HG02884 (cell line): ENCODE measurements at regions not wholly inside any gene's neighbourhood (a gene's known extent, or its start where the extent isn't known, plus 50 kb on each side); places are given as distances from the start of the nearest gene placed in this dataset.
"Not testable (repeated sequence)": the region's sequence is repeated elsewhere in the genome, so short reads cannot be mapped to it uniquely, and the experiment has no call there.

Source experiments
- ATAC-seq: cut with Tn5 transposase; IDR thresholded peaks from one replicate; pipeline ENCODE4 v1.9.1; 2021; ENCODE audit warnings: mild to moderate bottlenecking, moderate library complexity; ENCODE audit not compliant: unreplicated experiment

DNA sequence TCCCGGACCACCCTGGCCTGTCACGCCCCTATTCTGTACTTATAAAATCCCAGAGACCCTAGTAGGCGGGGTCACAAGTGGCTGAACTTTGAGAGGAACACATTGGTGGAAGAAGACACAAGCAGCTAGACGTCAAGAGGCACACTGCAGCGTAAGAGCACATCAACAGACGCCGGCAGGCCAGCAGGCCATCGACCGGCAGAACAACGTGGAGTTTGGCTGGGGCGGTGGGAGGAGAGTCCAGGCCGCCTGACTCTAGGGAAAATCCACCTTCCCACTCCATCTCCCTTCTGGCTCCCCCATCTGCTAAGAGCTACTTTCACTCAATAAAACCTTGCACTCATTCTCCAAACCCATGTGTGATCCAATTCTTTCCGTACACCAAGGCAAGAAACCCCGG lies 601.8 kb upstream of the CDH2 start:
- ATAC-seq: no peak

DNA sequence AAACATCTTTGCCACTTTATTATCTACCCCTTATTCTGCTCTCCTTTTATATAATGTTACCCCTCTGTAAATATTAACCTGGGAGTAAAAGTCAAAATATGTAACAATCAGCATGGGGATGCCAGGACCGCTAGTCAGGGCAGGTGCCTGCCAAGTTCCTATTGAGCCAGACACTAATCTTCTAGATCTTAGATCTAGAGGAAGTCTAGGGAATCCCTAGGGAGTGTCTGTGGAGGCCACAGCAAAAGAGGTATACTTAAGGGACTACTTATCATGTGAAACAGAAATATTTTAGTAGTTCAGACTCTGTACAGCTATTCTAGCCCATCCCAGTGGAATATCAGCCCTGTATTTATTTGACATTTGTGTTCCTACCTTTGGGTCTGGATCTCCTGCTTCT lies 600.8 kb upstream of the CDH2 start:
- ATAC-seq: no peak

DNA sequence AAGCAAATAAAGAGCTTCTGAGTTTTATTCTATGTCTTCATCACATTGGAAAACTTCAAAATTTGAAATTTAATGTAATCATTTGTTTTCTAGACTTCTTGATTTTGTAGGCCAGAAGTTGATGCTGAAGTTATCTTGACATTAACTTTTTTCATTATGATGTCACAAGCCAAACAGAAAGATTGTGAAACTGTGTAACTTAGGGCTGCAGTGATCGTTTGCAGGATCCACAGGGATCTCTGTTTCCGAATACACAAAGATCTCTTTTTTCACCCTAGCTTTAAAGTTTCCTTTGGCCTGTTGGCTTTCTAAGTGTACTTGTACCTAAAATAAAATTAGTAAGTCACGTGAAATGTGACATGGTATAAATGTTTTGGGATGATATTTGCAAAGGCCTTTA lies 594.9 kb upstream of the CDH2 start:
- ATAC-seq: no peak

DNA sequence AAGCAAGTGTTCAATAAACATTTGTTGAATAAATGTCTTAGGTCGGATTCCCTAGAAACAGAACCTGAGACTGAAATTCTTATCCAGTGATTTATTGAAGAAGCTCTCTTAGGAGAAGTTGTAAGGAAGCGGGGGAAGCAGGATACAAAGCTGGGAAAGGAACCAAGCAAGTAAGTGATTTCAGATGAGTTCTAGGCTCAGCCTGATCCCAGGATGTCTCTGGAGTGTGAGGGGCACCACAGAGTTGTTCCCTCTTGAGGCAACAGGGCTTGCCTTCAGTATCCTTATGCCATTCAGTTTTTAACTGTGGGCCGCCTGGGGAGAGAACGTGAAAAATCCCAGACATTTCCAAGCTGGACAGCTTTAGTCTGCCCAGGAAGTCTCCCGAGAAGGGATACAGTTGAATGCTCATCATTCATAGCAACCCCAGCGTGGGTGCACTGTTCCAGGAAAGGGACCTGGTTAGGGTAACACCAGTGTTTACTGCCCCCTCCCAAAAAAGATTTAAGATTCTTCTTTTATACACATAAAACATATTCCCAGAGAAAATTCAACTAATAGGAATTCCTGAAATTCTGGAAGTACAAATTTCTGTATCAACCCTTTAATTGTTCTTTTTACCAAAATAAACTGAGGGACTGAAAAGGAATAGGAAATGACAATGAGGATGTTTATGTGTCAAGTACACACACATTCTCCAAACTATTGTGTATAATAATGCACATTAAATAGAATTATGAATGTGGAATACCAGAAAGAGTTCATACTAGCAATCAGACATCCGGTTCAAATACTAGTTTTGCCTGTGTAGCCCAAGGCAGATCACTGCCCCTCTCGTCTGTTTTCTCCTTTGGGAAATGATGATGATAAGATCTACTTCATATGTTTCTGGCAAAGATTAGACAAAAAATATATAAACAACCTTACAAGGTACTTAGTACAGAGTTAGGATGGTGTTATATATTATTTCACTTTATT lies 592.1 kb upstream of the CDH2 start:
- ATAC-seq: no peak

DNA sequence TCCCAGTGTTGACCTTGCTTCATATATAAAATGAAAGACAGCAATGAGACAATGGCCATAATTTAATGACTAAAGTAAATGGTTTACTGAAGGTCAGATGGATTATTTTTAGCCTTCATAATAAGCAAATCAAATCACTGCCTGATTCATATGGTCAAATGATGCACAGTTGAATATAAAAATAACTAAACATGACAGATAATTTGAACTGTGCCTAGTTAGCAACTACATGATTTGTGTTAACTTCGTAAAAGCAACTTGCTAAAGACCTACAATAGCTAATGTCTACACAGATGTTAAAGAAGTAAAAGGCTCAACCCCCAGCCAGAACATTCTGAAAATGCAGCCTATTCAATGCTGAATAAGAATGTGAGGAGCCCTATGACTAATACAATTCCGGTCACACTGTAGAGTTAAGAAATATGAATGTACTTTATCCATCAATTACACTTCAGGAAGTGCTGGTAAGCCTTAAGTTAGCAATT lies 590.8 kb upstream of the CDH2 start:
- ATAC-seq: no peak

DNA sequence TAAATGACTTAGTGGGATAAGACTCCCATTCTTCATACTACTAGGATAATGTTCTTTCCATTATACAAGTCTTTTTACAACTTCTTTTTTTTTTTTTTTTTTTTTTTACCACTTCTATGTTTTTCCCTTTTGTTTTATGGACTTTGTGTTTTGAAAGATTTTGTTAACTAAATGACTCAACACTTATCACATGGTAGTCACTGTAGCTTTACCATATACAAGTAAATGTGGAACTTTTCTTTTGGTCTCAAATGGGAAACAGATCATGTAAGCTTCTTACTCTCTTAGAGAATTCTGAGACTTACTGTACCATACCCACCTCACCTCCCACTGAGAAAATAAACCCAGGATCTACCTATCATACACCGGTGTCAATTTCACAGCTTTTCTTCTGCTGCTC lies 590.3 kb upstream of the CDH2 start:
- ATAC-seq: no peak

DNA sequence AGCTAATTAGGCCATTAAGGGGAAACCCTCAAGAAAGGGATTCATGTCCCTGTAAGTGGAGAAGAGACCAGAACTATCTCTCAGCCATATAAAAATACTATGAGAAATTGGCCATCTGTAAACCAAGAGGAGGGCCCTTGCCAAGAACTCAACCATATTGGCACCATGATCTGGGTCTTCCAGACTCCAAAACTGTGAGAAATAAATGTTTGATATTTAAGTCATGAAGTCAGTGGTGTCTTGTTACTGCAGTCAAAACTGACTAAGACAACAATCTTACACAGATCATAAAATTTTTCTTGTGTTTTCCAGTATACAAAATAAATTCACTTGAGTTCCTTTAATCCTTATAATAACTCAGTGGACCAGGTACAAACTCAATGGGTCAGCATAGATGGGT lies 589.8 kb upstream of the CDH2 start:
- ATAC-seq: no peak

DNA sequence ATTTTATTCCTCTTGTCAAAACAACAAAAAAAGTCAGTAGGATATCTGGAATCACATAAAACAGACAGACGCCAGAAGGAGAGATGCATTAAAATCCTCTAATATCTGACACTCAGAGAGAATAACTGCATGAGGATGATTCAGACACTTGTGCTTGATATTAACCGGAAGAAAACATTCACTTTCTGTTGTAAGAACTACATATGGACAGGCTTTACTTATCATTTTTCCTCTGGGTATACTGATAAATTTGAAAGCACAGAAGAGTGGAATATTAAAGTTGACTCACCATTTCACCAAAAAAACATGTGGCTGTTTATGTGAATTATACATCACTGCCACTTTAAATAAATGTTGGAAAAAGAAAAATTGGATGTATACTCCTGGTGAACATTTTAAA lies 589.1 kb upstream of the CDH2 start:
- ATAC-seq: no peak

DNA sequence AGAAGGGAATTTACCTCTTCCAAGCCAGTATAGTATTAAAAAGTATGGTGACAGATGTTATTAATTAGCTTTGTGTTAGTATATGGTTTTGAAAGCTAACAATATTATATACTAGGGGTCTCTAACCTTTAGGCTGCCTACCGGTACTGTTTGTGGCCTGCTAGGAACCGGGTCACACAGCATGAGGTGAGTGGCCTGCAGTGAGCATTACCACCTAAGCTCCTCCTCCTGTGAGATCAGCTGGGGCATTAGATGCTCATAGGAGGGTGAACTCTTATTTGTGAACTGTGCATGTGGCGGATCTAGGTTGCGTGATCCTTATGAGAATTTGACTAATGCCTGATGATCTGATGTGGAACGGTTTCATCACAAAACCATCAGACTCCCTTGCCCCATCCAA lies 583.4 kb upstream of the CDH2 start:
- no peak for ATAC-seq

DNA sequence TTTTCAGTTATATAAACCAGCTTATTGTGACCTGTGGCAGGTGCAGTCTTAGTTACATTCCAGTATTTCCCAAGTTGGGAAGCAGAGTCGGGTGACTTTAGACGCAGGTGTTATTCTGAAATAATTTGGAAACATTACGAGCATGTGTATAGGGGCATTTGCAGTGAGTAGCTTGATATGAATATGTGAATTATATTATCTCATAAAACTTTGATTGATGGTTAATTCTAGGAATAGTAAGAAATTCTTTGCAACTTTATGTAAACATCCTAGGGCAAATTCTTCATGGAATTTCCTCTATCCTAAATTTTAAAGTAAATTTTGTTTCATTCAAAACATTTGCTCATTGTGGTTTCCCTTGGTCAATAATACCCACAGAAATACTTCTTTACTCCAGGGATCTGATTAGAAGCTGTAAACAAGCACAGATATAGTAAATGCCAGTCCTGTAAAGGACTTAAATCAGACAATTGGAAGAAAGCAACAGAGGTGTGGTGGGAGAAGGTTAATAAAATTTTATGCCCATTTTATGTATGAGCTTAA lies 580.6 kb upstream of the CDH2 start:
- no peak for ATAC-seq

DNA sequence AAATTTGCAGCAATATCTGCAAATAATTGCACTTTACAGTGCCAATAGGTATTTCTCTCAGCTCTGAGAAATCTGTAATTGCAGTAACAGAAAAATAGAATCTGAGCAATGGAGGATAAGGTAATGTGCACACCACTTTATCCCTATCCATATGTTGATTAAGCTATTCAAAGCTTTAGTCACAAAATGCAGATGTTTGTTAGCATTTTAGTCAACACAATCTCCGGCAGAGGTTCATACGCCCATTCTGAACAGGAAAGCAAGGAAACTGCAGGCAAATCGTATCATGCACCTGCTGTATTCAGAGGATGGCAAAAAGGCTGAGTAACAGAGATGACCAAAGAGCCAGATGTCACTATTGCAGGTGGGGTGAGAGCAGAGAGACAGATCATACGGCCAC lies 566.2 kb upstream of the CDH2 start:
- ATAC-seq: no peak

DNA sequence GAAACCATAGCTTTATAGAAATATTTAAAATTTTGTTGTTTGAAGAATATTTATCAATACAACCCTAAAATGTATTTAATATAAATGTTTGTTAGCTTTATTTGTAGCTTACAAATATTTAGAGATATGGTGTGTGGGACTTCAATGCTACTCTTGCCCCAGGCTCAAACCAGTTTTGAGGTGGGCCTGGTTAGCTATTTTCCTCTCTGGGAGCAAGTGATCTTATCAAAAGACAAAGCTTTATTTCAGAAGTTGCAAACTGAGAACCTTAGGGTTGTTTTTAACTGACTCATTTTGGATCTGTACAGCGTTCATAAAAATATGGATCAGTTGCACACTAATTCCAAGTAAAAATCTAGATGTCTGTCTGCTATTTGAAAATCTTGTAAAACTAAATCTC lies 563.6 kb upstream of the CDH2 start:
- no peak for ATAC-seq

DNA sequence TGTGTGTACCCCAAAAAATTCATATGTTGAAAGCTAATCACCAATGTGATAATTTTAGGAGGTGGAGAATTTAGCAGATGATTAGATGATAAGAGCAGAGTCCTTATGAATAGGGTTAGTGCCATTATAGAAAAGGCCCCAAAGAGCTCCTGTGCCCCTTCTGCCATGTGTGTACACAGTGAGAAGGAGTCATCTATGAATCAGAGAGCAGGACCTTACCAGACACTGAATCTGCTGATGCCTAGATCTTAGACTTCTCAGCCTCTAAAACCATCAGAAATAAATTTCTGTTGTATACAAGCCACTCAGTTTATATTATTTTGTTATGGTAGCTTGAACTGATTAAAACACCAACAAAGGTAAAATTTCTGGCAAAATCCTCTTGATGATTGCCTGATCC lies 560.0 kb upstream of the CDH2 start:
- no peak for ATAC-seq

DNA sequence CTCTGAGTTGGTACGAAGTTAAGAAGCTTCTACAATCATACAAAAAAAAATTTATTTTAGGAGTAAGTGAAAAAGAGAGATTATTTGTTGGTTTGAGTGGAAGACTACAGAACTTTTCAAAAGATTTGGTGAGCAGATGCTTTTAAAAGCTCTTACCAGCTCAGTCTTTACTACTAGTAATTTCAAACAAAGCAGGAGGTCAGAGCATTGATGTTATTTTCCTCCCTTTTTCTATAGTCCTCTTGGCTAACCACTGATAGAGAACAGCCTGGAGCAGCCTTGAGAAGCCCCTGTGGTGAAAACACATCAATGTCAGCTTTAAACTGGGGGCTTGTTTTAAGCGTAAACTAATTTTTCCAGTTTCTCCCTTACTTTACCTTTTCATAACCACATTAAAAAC lies 559.3 kb upstream of the CDH2 start:
- ATAC-seq: no peak

DNA sequence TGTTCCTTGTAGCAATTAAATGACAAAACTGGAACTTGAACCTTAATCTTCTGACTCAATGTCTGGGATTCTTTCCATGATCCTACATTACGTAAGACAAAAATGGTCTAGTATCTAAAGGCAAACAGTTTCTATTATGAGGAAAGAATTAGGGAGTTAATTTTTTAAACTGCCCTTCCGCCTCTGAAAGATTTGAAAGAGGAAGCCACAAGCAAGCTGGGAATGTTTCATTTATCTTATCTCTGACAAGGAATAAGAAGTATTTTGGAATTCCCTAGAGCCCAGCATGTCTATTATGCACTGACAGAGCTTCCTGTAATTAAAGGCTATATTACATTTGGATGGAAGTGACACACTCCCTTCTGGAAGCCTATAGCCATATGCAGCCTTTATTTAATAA lies 558.8 kb upstream of the CDH2 start:
- ATAC-seq: no peak

DNA sequence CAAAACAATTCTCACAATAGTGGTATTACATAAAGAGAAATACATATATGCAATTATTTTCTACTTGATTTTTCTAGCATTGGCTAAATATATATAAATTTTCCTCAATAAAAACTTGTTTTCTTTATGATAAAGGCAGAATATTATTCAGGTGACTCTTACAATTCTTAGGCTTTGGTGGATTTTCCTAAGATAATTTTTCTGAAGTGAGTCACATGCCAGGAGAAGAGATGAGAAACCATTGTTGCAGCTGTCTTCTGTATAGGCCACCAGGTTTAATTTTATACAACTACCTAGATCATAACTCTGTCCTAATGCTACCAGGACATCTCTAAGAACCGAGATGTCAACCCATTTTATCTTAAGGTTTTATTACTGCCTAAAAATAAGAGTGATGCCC lies 552.4 kb upstream of the CDH2 start:
- no peak for ATAC-seq

DNA sequence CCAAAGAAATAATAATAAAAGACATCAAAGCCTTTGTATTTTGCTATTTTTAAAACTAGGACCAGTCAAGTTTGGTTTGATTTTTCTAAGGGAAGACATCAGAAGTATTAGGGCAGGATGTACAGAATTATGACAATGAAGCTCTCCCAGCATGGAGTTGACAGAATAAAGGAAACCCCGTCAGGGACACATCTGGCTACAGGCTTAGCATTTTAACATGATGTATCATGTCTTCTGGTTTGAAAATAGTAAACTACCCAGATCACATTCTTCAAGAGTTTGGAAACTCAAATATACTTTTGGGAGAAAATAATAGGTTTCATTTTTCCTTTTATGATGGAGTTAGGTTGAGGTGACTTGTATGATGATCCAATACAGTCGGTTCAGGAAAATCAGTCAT lies 552.0 kb upstream of the CDH2 start:
- no peak for ATAC-seq

DNA sequence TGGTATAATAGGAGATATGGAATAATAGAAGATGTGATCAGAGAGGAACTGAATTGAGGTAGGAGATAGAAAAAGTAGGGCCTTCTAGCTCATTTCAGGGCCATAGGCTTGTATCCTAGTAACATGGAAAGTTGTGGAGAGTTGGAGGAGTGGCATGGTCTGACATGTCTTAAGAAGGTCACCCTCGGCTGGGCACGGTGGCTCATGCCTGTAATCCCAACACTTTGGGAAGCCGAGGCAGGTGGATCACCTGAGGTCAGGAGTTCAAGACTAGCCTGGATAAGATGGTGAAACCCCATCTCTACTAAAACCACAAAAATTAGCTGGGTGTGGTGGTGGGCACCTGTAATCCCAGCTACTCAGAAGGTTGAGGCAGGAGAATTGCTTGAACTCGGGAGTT lies 550.3 kb upstream of the CDH2 start:
- ATAC-seq: not testable (repeated sequence)

DNA sequence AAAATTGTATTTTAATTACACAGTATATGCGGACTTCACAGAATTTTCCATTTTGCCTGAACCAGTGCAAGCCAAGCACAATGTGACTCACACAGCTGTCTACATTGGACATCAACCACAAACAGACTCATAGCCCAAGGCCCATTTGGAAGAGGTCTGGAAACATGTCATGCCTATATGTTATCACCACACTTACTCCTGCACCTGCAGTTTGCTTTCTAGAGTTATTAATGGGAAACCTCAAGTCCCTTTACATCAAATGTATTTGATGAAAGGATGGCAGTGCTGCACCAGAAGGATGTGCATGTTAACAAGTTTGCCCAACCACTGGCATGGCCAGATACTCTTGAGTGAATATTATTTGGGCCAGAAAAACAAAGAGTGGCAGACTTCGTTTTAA lies 548.9 kb upstream of the CDH2 start:
- ATAC-seq: no peak

DNA sequence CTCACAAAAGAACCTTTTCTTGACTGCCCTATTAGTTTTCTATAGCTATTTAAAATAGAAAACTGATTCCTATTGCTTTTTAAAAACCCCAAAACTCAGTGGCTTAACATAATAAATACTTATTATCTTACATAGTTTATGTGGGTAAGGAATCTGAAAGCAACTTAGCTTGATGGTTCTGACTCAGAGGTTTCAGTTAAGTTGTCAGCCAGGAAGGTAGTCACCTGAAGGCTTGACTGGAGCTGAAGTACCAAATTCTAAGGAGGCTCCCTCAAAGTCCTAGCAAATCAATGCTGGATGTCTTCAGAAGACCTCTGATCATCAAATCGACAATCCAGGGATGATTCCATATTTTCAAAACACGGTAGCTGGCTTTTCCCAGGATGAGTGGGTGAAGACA lies 546.6 kb upstream of the CDH2 start:
- no peak for ATAC-seq

DNA sequence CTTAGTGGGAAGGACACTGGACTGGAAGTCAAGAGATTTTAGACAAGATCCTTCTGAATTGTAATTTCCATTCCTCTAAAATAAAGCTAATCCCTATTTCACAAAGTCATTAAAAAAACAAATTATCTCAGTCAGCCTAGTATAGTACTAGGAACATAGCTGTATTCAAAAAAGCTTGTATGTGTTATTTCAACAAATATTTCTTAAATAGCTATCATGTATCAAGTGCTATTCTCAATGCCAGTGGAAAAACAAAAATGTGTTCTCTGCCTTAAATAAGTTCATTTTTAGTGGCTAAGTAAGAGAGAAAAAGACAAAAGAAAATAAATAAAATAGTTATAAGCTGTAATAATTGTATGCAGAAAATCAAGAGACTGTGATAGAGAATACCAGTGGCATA lies 541.8 kb upstream of the CDH2 start:
- no peak for ATAC-seq

DNA sequence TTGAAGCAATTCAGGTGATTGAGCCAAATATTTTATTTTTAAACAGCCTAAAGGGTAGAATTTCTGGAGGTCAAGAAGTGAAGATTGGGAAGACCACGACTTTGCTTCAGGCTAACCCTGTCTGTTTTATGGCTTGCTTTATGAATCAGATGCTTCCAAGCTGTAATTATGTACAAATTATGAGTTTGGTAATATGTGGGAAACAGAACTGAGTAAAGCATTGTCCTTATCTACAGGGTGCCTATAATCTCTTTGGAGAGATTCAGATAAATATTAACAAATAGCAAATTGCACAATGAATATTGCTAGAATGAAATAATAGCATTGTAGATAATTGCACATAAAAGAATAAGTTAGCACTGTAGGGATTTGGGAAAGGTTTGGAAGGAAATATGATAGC lies 539.4 kb upstream of the CDH2 start:
- ATAC-seq: no peak

DNA sequence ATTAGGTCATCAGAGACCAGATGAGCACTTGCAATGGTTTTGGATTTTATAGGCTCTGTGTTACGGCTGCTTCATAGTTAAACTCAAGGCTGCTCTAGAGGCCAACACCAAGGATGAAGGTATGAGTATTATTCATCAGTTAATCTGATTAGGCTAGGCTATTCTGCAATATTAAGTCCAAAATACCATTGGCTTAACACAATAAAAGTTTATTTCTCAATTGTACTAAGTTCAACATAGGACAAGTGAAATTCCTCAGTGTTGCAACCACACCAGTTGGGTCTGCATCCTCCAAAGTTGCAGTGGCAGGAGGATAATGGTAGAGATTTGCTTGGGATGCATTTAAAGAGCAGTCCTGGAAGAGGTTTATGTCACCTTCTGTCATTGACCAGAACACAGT lies 538.3 kb upstream of the CDH2 start:
- no peak for ATAC-seq
